ENCODE measurements at regions not wholly inside any gene's neighbourhood (a gene's known extent, or its start where the extent isn't known, plus 50 kb on each side); places are given as distances from the start of the nearest gene placed in this dataset.
A peak's percentile ranks its signal among the peaks of the same experiment; 100 is the strongest.
"Not testable (repeated sequence)": the region's sequence is repeated elsewhere in the genome, so short reads cannot be mapped to it uniquely, and the experiment has no call there.

GRCh38 chr6:170142559-170142958 lies 148.3 kb downstream of the DLL1 start:
- H3K9me3 ChIP-seq, result peaks cover 0 to 4% (median 0%) of the 10 kb centered on the region in 4 donors
- H3K36me3 ChIP-seq, result no peaks in the 10 kb centered on the region
- H3K4me1 ChIP-seq, result peaks cover 6 to 17% (median 9%) of the 10 kb centered on the region in 4 donors
- 87 to 90% methylated on average over 7 of the region's 7 CpGs for WGBS, 2 donors
- ATAC-seq (ENCODE audit: low FRiP score in 2 of 2) (no peak), DNase-seq (peak in 1 of 2 donors; percentile 17)
- no peak overlapping the region for H3K27ac ChIP-seq
- H3K27me3 ChIP-seq, result no peaks in the 10 kb centered on the region
- TF ChIP-seq CTCF (IDR thresholded peaks at IDR 0.05) (no peak), EP300 (IDR thresholded peaks at IDR 0.05) (no peak), POLR2A (IDR thresholded peaks at IDR 0.05) (no peak), POLR2AphosphoS5 (IDR thresholded peaks at IDR 0.05) (no peak)
- no peak overlapping the region for H3K4me3 ChIP-seq

GRCh38 chr6:170141061-170141460 lies 149.8 kb downstream of the DLL1 start:
- not testable (repeated sequence) for H3K27me3 ChIP-seq; ATAC-seq (ENCODE audit: low FRiP score in 2 of 2); DNase-seq; H3K36me3 ChIP-seq; H3K27ac ChIP-seq; H3K9me3 ChIP-seq; H3K4me3 ChIP-seq
- peaks cover 4 to 16% (median 10%) of the 10 kb centered on the region in 4 donors for H3K4me1 ChIP-seq
- WGBS, 2 donors, result 90% methylated on average over 10 of the region's 10 CpGs

- ATAC-seq (ENCODE audit: low FRiP score in 2 of 2) (no peak), DNase-seq (peak; percentile 8 to 36)
- Histone ChIP-seq H3K4me1 (peaks cover 4 to 17% (median 10%) of the 10 kb centered on the region in 4 donors), H3K4me3 (no peak overlapping the region), H3K27me3 (no peaks in the 10 kb centered on the region), H3K9me3 (peaks cover 0 to 6% (median 2%) of the 10 kb centered on the region in 4 donors), H3K36me3 (no peaks in the 10 kb centered on the region), H3K27ac (no peak overlapping the region)
- TF ChIP-seq CTCF (IDR thresholded peaks at IDR 0.05), result no peak
- no peak for TF ChIP-seq EP300 (IDR thresholded peaks at IDR 0.05)
- no peak for TF ChIP-seq POLR2A (IDR thresholded peaks at IDR 0.05)
- no peak for TF ChIP-seq POLR2AphosphoS5 (IDR thresholded peaks at IDR 0.05)
- 95 to 96% methylated on average over 13 of the region's 13 CpGs for WGBS, 2 donors
Measured at GRCh38 chr6:170140129-170140528, 150.7 kb downstream of the DLL1 start.

GRCh38 chr6:170139531-170139930 lies 151.3 kb downstream of the DLL1 start:
- Histone ChIP-seq H3K4me3 (no peak overlapping the region), H3K36me3 (no peaks in the 10 kb centered on the region), H3K27ac (no peak overlapping the region), H3K9me3 (peaks cover 0 to 6% (median 2%) of the 10 kb centered on the region in 4 donors), H3K27me3 (no peaks in the 10 kb centered on the region), H3K4me1 (peaks cover 4 to 17% (median 11%) of the 10 kb centered on the region in 4 donors)
- WGBS, 2 donors, result 84 to 89% methylated on average over 21 to 22 of the region's 22 CpGs
- DNase-seq (peak; percentile 18 to 63), ATAC-seq (ENCODE audit: low FRiP score in 2 of 2) (no peak)
- TF ChIP-seq EP300 (IDR thresholded peaks at IDR 0.05) (no peak), POLR2AphosphoS5 (IDR thresholded peaks at IDR 0.05) (no peak), POLR2A (IDR thresholded peaks at IDR 0.05) (no peak), CTCF (IDR thresholded peaks at IDR 0.05) (no peak)

GRCh38 chr6:170139046-170139445 lies 151.8 kb downstream of the DLL1 start:
- H3K27me3 ChIP-seq; H3K27ac ChIP-seq; ATAC-seq (ENCODE audit: low FRiP score in 2 of 2); H3K9me3 ChIP-seq; H3K36me3 ChIP-seq; H3K4me3 ChIP-seq: not testable (repeated sequence)
- 88% methylated on average over 24 of the region's 24 CpGs for WGBS, 2 donors
- H3K4me1 ChIP-seq, result peaks cover 4 to 22% (median 11%) of the 10 kb centered on the region in 4 donors
- DNase-seq, result peak in 1 of 2 donors; percentile 36

All from upper lobe of left lung (tissue), 6 donors.